ENCODE measurements at regions not wholly inside any gene's neighbourhood (a gene's known extent, or its start where the extent isn't known, plus 50 kb on each side); places are given as distances from the start of the nearest gene placed in this dataset.

- no peak for DNase-seq
Observed at GRCh38 chr9:17017931-17018491, 116.8 kb upstream of the CNTLN start.

- DNase-seq: no peak
Observed at GRCh38 chr9:17013891-17014290, 120.9 kb upstream of the CNTLN start.

GRCh38 chr9:17013010-17013409, 121.8 kb upstream of the CNTLN start:
- DNase-seq: no peak

DNA sequence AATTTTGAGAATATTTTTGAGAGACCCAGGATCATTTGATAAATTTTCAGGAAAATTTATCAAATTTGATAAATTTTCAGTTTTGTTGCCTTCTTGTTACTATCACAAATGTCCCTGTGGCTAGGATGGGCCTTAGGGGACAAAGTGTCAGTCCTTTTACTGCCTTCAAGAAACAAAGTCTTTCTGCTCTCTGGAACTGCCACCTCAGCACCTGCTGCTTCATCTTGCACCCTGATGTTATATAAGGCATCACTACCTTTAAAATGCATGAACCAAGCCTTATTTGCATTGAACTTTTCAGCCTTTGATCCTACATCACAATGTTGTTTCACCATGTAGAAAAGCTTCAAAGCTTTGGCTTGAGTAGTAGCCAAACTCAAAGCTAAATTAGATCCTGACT, 123.0 kb upstream of the CNTLN start:
- DNase-seq: no peak

- no peak for DNase-seq
Observed at GRCh38 chr9:17009071-17009470, 125.8 kb upstream of the CNTLN start.

GRCh38 chr9:17005056-17005823, 129.6 kb upstream of the CNTLN start:
- no peak for DNase-seq

DNA sequence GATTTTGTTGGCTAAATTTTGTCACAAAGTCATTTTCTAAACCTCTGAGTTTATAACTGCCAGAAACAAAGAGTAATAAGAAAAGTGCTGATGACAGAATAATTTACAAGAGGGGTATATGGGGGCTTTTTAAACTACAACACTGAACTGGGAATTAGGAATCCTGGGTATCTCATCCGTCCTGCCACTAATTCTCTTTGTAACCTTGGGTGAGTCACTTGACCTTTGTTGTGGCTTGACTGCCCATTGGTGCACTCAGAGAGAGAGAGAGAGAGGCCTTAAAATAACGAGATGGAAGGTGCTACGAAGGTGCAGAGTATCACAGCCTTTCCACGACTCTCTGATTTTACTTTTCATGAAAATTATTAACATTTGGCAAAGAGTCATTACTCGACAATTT, 130.3 kb upstream of the CNTLN start:
- DNase-seq: no peak

DNA sequence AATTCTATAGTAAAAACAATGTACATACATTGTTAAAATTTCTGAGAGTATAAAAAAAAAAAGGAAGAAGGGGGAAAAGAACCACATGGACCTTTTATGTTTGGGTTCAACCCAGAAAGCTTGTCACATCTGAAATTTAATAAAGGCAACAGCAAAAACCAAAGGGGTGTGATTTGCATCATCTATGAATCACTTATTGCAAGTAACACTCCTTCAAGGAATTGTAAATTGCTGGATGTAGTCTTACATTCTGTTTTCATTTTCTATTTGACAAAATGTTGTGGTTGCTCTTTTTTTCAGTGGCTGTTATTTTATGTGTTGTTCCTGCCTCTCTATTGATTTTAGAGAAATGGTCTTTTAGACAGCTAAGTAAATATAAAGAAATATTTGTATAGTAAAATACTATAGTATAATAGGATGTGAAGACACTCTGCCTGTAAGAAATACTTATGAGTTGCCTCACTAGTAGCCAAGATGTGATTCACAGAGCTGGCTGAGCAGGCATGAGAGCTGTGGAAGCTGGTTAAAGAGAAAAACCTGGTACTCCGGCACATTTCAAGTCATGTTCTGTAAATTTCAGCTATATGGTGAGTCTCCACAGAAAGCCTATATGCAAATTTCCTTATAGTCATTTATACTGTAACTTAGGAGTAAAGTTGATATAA, 131.1 kb upstream of the CNTLN start:
- no peak for DNase-seq

DNA sequence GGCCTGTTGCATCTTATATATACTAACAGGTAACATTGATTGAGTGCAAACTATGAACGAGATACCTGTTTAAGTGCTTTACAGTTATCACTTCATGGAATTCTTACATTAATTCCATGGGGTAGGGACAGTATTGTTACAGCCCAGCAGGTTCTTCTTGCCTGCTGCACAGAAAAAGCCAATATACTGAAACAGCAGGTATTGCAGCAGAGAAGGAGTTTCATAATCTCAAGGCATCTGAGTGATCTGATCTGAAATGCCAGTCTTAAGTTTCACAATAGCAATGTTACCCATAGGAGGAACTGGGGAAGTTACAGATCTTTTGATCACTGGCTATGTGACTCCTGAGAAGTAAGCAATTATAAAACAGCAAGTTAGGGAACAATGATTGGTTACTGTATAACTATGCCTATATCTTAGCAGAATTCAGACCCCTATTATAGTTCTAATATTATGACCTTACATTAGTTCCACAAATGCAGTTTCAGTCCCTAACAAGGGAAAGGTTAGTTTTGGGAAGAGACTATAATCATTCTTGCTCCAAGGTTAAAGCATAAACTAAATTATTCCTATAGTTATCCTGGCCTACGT, 126.5 kb upstream of the BNC2 start:
- DNase-seq: no peak

GRCh38 chr9:16992138-16992537, 121.7 kb upstream of the BNC2 start:
- DNase-seq: no peak

DNA sequence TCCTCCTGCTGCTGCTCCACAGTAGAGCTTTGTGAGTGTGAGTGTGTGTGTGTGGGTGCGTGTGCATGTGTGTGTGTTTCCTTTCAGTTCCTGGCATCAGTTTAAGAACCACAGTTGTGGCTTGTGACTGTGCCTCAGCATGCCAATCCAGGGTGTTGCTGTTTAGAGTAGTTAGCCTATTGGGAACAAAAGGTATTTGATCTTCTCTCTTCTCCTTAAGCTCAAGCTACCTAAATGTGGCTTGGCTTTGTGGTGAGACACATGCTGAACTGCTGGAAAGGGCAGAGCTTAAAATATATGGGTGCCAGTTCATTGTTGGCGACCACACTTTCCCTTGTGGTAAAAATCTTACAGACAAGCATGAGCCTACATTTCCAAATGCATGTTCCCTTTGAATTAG, 116.6 kb upstream of the BNC2 start:
- no peak for DNase-seq

GRCh38 chr9:16986556-16986955, 116.1 kb upstream of the BNC2 start:
- DNase-seq: no peak

- DNase-seq: no peak
Observed at GRCh38 chr9:16985559-16986348, 115.3 kb upstream of the BNC2 start.

DNA sequence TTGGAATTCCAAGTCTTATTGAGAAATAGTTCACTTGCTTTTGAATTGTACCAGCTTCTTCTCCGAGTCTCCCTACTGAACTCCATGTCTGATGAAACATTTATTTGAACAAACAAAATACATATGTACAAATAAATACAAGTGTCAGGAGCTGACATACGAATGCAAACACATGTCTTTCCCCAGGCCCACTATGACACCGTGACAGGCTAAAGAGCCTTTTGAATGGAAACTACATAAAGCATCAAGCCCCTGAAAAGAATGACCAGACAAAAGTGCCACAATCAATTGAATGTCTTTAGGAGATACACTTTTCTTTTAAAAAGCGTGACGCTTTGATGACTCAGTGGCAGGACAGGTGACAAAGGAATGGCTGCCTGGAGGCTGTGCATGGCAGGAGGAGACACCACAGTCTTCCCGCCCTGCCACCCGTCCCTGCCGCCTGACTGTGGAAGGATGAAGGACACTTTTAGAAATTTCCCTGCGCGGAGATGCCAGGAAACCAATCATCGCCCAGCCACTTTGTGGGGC, 112.4 kb upstream of the BNC2 start:
- no peak for DNase-seq

DNA sequence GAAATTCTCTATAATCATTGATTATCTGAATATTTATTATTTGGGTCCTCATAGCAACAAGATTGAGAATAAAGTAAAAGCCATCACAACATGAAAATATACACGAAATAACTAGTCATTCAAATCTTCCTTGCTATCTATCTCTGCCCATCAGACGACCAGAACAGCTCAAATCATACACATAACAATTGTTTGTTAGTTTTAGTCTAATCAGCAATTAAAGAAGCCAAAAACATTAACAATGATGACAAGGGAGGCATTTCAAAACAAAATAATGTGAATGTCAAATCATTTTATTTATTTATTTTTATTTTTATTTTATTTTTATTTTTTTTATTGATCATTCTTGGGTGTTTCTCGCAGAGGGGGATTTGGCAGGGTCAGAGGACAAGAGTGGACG, 106.0 kb upstream of the BNC2 start:
- no peak for DNase-seq

DNA sequence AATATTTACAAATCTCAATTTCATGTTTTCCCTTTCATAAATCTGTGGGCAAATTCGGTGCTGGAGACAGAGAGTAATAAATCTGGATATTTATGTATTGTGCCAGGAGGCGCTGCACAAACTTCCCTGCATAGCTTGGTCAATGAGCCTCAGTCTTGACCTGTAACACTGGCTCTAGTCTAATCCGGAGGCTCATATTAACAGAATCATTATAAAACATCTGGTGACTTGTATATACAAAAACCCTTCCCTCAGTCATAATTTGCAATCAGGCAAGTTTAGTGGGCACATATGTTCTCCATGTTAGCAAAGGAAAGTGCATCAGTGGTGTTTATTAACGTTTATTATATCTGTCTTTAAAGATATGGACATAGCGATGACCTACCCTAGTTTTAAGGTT, 104.0 kb upstream of the BNC2 start:
- no peak for DNase-seq

DNA sequence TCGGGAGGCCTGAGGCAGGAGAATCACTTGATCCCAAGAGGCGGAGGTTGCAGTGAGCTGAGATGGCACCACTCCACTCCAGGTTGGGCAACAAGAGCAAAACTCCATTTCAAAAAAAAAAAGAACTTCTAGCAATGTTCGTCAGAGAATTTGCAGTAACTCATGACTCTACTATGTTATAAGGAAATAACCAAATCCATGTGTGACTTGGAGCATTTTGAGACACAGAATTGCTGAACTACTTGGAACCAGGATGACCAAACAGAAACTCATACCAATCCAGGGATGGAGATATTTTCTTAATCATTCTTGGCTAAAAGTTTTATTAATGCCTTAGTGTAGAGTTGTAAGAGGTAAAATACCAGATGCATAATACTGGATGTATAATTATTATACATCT, 99.9 kb upstream of the BNC2 start:
- DNase-seq: no peak

- DNase-seq: no peak
Observed at GRCh38 chr9:16964228-16964627, 93.8 kb upstream of the BNC2 start.

GRCh38 chr9:16960084-16960483, 89.6 kb upstream of the BNC2 start:
- DNase-seq: no peak

DNA sequence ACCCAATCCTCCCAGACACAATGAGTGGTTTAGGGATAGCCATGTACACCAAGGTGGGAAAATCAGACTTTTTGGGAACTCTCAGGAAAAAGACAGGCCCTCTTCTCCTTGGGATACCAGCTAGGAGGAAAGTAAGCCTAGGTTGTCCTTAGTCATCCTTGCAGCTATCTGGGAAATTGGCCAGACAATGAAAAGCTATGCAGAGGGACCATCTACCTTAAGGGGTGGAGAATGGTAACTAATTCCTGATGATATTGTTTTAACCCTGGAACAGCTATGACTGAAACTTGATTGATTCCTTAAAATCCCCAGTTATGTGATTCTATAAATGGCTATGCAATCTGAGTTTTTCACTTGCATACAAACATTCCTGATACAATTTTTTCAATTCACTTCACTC, 88.9 kb upstream of the BNC2 start:
- DNase-seq: no peak

DNA sequence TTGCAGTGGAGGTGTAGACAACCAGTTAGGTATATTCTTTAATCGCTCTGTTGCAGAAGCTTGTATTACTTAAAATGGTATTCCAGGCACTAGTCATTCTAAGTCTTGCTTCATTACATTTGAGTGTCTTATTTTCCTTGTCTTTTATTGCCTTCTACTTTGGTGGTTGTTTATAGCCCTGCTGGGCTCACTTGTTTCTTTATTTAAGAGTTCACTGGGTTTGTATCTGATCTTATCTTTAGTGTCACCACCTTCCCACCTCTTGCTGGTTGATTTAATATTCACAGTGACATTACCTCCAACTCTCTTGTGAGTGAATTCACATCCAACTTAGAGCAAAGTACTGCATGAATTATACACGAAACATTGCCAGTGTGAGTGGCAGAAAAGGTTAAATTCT, 83.6 kb upstream of the BNC2 start:
- no peak for DNase-seq

DNA sequence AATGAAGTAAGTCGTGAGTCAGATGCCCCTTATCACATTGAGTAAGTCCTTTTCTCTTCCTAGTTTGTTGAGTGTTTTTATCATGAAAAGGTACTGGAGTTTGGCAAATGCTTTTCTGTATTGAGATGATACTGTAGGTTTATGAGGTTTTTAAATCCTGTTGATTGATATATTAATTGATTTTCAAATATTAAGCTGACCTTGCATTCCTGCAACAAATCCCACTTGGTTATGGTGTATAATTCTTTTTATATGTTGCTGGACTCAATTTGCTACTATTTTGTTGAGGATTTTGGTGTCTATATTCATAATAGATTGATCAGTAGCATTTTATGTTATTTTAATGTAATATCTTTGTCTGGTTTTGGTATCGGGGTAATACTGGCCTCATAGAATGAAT, 81.0 kb upstream of the BNC2 start:
- DNase-seq: no peak

DNA sequence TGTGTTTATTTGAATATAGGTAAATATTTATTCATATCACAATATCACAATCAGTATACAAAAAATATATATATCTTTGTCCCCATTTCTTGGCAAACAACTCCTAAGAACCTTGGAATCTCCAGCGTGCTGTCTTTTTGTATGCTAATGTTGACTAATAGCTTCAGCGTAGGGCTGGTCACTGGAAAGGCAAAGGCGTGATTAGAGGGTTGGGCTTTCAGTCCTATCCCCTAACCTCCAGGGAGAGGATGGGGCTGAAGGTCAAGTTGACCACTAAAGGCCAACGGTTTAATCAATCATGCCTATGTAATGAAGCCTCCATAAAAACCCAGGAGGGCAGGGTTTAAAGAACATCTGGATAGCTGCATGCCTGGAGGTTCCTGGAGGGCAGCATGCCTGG, 79.6 kb upstream of the BNC2 start:
- no peak for DNase-seq
